ACHN (cell line): ENCODE measurements at regions not wholly inside any gene's neighbourhood (a gene's known extent, or its start where the extent isn't known, plus 50 kb on each side); places are given as distances from the start of the nearest gene placed in this dataset.

Experiments
- DNase-seq: peaks from one replicate; pipeline ENCODE4 v3.0.0-alpha.2; 2015
- in situ Hi-C: cut with HindIII; loops from 2 replicates; pipeline ENCODE4 v1.10.0; 2017; ENCODE audit warnings: low sequenced_read_pairs, low pct_ligation_motif_present, low pct_unique_long_range_greater_than_20kb

DNA sequence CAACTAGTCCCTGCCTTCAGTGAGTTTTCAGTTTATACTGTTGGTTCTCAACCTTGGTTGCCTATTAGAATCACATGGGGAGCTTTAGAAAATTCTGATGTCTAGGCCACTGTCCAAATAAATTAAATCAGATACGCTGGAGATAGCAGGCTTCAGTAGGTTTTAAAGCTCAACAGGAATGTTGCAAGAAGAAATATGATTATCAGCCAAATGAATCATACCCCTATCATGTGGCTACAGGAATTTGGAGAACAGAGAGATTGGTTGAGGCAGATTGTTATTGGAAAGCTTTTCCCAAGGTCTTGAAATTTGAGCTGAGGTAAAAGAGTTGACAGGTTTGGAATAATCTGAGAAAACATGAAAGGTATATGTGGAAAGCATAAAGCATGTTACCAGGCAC, 125.3 kb downstream of the WIF1 start:
- no peak for DNase-seq
- in situ Hi-C loops, result no loop called here

DNA sequence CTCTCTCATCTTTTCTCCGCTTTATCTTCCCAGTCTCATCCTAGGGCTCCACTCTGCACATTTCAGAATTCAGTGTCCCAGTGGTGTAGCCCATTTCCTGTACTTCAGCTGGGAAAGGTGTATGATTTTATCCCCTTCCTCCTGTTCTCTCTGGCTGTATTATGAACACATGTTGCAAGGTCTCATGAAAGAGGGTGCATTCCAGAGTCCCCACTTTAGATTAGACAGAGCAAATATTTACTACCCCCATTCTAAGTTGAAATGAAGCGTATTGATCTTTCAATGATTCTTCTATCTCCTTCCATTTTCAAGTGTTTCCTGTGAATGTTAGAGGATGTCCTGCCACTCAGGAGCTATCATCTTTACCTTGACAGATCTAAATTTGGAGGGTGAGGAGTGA, 123.2 kb downstream of the WIF1 start:
- no peak for DNase-seq
- in situ Hi-C loops, result no loop called here

DNA sequence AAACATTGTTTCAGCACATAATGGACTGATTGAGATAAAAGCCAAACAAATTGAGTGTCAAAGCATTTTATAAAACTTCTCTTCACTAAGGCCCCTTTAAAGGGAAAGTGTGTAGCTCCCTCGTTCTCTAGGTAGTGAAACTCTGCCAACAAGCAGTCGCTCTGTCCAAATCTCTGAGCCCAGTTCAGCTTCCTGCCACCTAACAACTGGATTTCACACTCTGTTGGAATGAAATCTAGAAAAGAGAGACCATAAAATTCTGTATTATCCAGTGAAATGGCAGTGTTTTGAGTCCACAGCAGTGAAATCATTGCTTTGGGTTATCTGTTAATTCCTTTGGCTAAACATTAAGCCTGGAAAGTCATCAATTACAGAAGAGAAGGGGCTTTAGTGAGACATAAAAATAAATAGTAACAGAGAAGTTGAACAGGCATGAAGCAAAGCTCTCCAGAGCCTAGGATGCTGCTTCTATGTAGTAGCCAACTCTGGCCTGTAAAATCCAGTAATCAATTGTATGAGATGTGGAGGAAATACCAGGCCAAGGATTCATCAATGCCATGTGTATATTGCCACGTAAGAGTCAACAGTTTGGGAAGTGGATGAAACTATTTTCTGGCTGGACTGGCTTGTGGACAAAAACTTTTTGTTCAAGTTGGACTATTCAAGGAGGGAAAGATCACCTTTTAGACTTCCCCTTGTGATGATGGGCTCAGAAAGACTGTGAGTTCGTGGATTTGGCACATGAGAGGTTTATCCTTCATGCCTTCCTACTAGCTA, 122.5 kb downstream of the WIF1 start:
- in situ Hi-C loops, result no loop called here
- DNase-seq, result peak; percentile 8

DNA sequence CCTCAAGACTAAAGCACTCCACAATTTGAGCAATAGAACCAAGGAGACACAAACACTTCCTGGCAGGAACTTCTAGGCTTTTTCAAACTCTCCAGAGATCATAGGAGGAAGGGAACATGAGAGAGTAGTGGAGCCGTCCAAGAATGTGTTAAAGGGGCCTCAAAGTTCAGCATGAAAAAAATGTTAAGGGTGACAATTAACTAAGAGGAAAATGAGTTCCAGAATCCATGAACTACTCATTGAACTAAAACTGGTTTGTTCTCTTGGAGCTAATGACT, 122.0 kb downstream of the WIF1 start:
- no peak for DNase-seq
- in situ Hi-C loops, result no loop called here
